ENCODE measurements at regions not wholly inside any gene's neighbourhood (a gene's known extent, or its start where the extent isn't known, plus 50 kb on each side); places are given as distances from the start of the nearest gene placed in this dataset.

DNA sequence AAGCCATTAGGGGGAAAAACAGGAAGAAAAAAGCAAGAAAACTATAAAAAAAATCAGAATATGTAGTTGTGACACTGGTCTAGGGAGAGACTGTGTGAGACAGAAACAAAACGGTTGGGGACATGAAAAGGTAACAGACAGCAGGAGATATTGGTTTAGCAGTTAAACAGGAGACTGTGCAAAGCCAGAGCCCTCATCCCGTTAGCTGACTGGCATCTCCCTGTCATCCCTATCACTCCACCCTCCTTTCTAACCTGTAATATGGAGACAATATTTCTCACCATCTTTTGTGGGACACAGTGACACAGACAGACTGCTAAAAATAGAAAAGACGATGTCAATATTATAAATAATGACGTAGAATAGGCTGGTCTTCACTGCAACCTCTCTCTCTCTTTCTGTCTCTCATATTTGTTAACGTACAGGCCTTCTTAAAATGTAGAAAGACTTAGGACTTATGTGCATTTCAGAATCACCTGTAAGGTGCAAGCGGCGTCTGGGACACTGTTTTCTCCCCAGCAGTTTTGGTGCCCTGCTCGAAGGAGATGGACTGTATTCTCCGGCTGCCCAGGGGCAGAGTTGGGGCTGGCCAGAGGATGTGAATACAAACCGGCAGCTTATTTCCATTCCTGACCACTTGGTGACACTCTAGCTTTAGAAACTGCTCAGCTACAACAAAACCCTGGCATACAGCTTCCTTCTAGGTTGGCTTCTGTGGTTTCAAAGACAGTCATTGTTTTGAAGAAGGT, 190.6 kb downstream of the MAT2B start:
- no peak overlapping the region for H3K4me3 ChIP-seq (replicated peaks in 1 of 3; ENCODE audit: insufficient read depth in 1 of 3, low read depth in 2 of 3, low read length in 3 of 3)
- in situ Hi-C loops (cut with HindIII; ENCODE audit: extremely low pct_ligation_motif_present, low pct_unique_long_range_greater_than_20kb) (no loop called here), intact Hi-C loops (cut with micrococcal nuclease; ENCODE audit: unreplicated experiment) (loop anchor here (1.0 to 5.0 kb wide), 4 partner anchors 129 to 808 kb away; no protein-coding TSS in a partner anchor)
- no peaks in the 10 kb centered on the region; a peak in 1 of 5 replicates for H3K27me3 ChIP-seq (ENCODE audit: control insufficient read depth in 1 of 2, insufficient read depth in 2 of 2, low read length in 2 of 2)
- H3K79me2 ChIP-seq (ENCODE audit: insufficient read depth, low read length) = no peaks in the 10 kb centered on the region
- H3K4me1 ChIP-seq (ENCODE audit: insufficient read depth, low read length) = no peaks in the 10 kb centered on the region
- TF ChIP-seq STAG1 (CRISPR knock-in tag; IDR thresholded peaks at IDR 0.05) = peak; percentile 91
- TF ChIP-seq, protein P1, sequence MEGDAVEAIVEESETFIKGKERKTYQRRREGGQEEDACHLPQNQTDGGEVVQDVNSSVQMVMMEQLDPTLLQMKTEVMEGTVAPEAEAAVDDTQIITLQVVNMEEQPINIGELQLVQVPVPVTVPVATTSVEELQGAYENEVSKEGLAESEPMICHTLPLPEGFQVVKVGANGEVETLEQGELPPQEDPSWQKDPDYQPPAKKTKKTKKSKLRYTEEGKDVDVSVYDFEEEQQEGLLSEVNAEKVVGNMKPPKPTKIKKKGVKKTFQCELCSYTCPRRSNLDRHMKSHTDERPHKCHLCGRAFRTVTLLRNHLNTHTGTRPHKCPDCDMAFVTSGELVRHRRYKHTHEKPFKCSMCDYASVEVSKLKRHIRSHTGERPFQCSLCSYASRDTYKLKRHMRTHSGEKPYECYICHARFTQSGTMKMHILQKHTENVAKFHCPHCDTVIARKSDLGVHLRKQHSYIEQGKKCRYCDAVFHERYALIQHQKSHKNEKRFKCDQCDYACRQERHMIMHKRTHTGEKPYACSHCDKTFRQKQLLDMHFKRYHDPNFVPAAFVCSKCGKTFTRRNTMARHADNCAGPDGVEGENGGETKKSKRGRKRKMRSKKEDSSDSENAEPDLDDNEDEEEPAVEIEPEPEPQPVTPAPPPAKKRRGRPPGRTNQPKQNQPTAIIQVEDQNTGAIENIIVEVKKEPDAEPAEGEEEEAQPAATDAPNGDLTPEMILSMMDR (CRISPR knock-in tag; IDR thresholded peaks at IDR 0.05) = peak; percentile 80
- TF ChIP-seq ZNF124 (CRISPR knock-in tag; IDR thresholded peaks at IDR 0.05) = no peak
- TF ChIP-seq, protein P2, sequence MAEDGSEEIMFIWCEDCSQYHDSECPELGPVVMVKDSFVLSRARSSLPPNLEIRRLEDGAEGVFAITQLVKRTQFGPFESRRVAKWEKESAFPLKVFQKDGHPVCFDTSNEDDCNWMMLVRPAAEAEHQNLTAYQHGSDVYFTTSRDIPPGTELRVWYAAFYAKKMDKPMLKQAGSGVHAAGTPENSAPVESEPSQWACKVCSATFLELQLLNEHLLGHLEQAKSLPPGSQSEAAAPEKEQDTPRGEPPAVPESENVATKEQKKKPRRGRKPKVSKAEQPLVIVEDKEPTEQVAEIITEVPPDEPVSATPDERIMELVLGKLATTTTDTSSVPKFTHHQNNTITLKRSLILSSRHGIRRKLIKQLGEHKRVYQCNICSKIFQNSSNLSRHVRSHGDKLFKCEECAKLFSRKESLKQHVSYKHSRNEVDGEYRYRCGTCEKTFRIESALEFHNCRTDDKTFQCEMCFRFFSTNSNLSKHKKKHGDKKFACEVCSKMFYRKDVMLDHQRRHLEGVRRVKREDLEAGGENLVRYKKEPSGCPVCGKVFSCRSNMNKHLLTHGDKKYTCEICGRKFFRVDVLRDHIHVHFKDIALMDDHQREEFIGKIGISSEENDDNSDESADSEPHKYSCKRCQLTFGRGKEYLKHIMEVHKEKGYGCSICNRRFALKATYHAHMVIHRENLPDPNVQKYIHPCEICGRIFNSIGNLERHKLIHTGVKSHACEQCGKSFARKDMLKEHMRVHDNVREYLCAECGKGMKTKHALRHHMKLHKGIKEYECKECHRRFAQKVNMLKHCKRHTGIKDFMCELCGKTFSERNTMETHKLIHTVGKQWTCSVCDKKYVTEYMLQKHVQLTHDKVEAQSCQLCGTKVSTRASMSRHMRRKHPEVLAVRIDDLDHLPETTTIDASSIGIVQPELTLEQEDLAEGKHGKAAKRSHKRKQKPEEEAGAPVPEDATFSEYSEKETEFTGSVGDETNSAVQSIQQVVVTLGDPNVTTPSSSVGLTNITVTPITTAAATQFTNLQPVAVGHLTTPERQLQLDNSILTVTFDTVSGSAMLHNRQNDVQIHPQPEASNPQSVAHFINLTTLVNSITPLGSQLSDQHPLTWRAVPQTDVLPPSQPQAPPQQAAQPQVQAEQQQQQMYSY (CRISPR knock-in tag; IDR thresholded peaks at IDR 0.05) = 0 out of 2 replicates have a peak, but pooled peaks have one; percentile 47
- peak; percentile 58; the same call in 1 of the 2 replicates for TF ChIP-seq SMC3 (IDR thresholded peaks at IDR 0.05; ENCODE audit: low read length)
- no peak for TF ChIP-seq ZNF501 (CRISPR knock-in tag; IDR thresholded peaks at IDR 0.05)
- no peak for TF ChIP-seq ATF7-NPFF (CRISPR knock-in tag; IDR thresholded peaks at IDR 0.05; ENCODE audit: low read depth)
- peak; percentile 21; the same call in 1 of the 2 replicates for TF ChIP-seq CREB1 (IDR thresholded peaks at IDR 0.05)
- TF ChIP-seq CREB1 (CRISPR knock-in tag; IDR thresholded peaks at IDR 0.05) = no peak
- TF ChIP-seq, protein P3, sequence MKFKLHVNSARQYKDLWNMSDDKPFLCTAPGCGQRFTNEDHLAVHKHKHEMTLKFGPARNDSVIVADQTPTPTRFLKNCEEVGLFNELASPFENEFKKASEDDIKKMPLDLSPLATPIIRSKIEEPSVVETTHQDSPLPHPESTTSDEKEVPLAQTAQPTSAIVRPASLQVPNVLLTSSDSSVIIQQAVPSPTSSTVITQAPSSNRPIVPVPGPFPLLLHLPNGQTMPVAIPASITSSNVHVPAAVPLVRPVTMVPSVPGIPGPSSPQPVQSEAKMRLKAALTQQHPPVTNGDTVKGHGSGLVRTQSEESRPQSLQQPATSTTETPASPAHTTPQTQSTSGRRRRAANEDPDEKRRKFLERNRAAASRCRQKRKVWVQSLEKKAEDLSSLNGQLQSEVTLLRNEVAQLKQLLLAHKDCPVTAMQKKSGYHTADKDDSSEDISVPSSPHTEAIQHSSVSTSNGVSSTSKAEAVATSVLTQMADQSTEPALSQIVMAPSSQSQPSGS (CRISPR knock-in tag; IDR thresholded peaks at IDR 0.05) = no peak
- 0 out of 2 replicates have a peak, but pooled peaks have one; percentile 29 for TF ChIP-seq ELF3 (CRISPR knock-in tag; IDR thresholded peaks at IDR 0.05)
- FAIRE-seq = peak; percentile 73
- H4K20me1 ChIP-seq (ENCODE audit: insufficient read depth, low read length) = no peaks in the 10 kb centered on the region
- H2AFZ ChIP-seq (ENCODE audit: low read length) = no peak overlapping the region
- CTCF ChIA-PET (ENCODE audit: low intra/inter-chr PET ratio, low total read pairs) = interaction anchor here (1.3 to 1.7 kb wide), 2 partner anchors 808 to 1513 kb away, joined by 5 to 6 read pairs; no protein-coding TSS in a partner anchor
- DNase-seq (ENCODE audit: low spot score) = peak; percentile 38
- no peaks in the 10 kb centered on the region for H3K9me3 ChIP-seq (ENCODE audit: low read length)
- POLR2A ChIA-PET = no interaction called here
- peak; percentile 100 for ATAC-seq
- WGBS (ENCODE audit: low lambda C conversion rate) = 6% methylated on average over 9 of the region's 10 CpGs
- H3K4me2 ChIP-seq (ENCODE audit: low read depth, low read length) = no peak overlapping the region
- H3K27ac ChIP-seq (ENCODE audit: extremely low read length, insufficient read depth, low read length) = no peak overlapping the region
- no TSS peak for BruUV-seq (replicated peaks)
- H3K36me3 ChIP-seq (replicated peaks in 1 of 2; ENCODE audit: control insufficient read depth in 1 of 2, insufficient read depth in 2 of 2, low read length in 2 of 2) = no peaks in the 10 kb centered on the region
- no peak overlapping the region for H3K9ac ChIP-seq (ENCODE audit: insufficient read depth, low read depth, low read length)
